ENCODE measurements at regions not wholly inside any gene's neighbourhood (a gene's known extent, or its start where the extent isn't known, plus 50 kb on each side); places are given as distances from the start of the nearest gene placed in this dataset.
"Not testable (repeated sequence)": the region's sequence is repeated elsewhere in the genome, so short reads cannot be mapped to it uniquely, and the experiment has no call there.

- no peaks in the 10 kb centered on the region for H3K27me3 ChIP-seq
- no peaks in the 10 kb centered on the region for H3K9me3 ChIP-seq
- TF ChIP-seq, protein P1, sequence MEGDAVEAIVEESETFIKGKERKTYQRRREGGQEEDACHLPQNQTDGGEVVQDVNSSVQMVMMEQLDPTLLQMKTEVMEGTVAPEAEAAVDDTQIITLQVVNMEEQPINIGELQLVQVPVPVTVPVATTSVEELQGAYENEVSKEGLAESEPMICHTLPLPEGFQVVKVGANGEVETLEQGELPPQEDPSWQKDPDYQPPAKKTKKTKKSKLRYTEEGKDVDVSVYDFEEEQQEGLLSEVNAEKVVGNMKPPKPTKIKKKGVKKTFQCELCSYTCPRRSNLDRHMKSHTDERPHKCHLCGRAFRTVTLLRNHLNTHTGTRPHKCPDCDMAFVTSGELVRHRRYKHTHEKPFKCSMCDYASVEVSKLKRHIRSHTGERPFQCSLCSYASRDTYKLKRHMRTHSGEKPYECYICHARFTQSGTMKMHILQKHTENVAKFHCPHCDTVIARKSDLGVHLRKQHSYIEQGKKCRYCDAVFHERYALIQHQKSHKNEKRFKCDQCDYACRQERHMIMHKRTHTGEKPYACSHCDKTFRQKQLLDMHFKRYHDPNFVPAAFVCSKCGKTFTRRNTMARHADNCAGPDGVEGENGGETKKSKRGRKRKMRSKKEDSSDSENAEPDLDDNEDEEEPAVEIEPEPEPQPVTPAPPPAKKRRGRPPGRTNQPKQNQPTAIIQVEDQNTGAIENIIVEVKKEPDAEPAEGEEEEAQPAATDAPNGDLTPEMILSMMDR (IDR thresholded peaks at IDR 0.05; ENCODE audit: low read depth, low read length): no peak
- no peak for DNase-seq
- H3K4me1 ChIP-seq: no peaks in the 10 kb centered on the region
- H3K36me3 ChIP-seq: no peaks in the 10 kb centered on the region
- H3K4me3 ChIP-seq (ENCODE audit: low read depth, low read length): no peak overlapping the region
These were observed 1108.1 kb upstream of the LRRTM1 start for GRCh38 chr2:81412681-81413080.

GRCh38 chr2:81403508-81403907 lies 1099.0 kb upstream of the LRRTM1 start:
- H3K27me3 ChIP-seq: no peaks in the 10 kb centered on the region
- TF ChIP-seq, protein P1 (IDR thresholded peaks at IDR 0.05; ENCODE audit: low read depth, low read length): no peak

GRCh38 chr2:81396417-81397019 lies 1092.0 kb upstream of the LRRTM1 start:
- TF ChIP-seq, protein P1 (IDR thresholded peaks at IDR 0.05; ENCODE audit: low read depth, low read length): no peak
- H3K4me3 ChIP-seq (ENCODE audit: low read depth, low read length): no peak overlapping the region
- H3K27me3 ChIP-seq: no peaks in the 10 kb centered on the region
- no peaks in the 10 kb centered on the region for H3K9me3 ChIP-seq
- no peak for DNase-seq
- no peaks in the 10 kb centered on the region for H3K4me1 ChIP-seq
- no peaks in the 10 kb centered on the region for H3K36me3 ChIP-seq

More at GRCh38 chr2:81403508-81403907, 1099.0 kb upstream of the LRRTM1 start:
- no peak for DNase-seq
- Histone ChIP-seq H3K9me3 (no peaks in the 10 kb centered on the region), H3K4me3 (ENCODE audit: low read depth, low read length) (no peak overlapping the region), H3K36me3 (no peaks in the 10 kb centered on the region), H3K4me1 (no peaks in the 10 kb centered on the region)

- TF ChIP-seq, protein P1 (IDR thresholded peaks at IDR 0.05; ENCODE audit: low read depth, low read length): no peak
- no peak overlapping the region for H3K4me3 ChIP-seq (ENCODE audit: low read depth, low read length)
These were observed 1091.2 kb upstream of the LRRTM1 start for GRCh38 chr2:81395746-81396145.

GRCh38 chr2:81389203-81389602 lies 1084.7 kb upstream of the LRRTM1 start:
- Histone ChIP-seq H3K9me3 (no peaks in the 10 kb centered on the region), H3K4me3 (ENCODE audit: low read depth, low read length) (no peak overlapping the region), H3K4me1 (no peaks in the 10 kb centered on the region), H3K27me3 (no peaks in the 10 kb centered on the region), H3K36me3 (no peaks in the 10 kb centered on the region)
- no peak for DNase-seq
- TF ChIP-seq, protein P1 (IDR thresholded peaks at IDR 0.05; ENCODE audit: low read depth, low read length): peak; percentile 25; the same call in 1 of the 2 replicates

More at GRCh38 chr2:81395746-81396145, 1091.2 kb upstream of the LRRTM1 start:
- no peak for DNase-seq
- Histone ChIP-seq H3K36me3 (no peaks in the 10 kb centered on the region), H3K9me3 (no peaks in the 10 kb centered on the region), H3K27me3 (no peaks in the 10 kb centered on the region), H3K4me1 (no peaks in the 10 kb centered on the region)

DNA sequence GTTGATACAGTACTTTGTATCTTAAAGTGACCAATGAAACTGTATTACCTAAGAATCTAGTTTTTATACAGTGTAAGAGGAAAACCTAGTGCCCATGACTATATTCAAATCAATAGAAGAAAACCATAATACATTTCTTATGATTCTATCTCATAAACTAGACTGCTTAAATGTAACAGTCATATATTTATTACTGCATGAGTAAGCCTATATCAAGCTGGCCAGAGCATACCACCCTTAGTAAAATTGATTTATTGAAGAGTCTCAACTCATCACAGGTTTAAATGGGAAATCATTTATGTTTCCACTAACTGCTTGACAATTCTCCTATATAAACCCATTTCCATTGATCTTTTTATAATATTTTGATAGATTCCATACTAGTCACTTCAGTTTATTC lies 1059.2 kb upstream of the LRRTM1 start:
- TF ChIP-seq, protein P1 (IDR thresholded peaks at IDR 0.05; ENCODE audit: low read depth, low read length): no peak
- H3K9me3 ChIP-seq: no peaks in the 10 kb centered on the region
- H3K4me1 ChIP-seq: no peaks in the 10 kb centered on the region
- no peak for DNase-seq
- H3K27me3 ChIP-seq: no peaks in the 10 kb centered on the region
- H3K36me3 ChIP-seq: no peaks in the 10 kb centered on the region
- H3K4me3 ChIP-seq (ENCODE audit: low read depth, low read length): no peak overlapping the region

DNA sequence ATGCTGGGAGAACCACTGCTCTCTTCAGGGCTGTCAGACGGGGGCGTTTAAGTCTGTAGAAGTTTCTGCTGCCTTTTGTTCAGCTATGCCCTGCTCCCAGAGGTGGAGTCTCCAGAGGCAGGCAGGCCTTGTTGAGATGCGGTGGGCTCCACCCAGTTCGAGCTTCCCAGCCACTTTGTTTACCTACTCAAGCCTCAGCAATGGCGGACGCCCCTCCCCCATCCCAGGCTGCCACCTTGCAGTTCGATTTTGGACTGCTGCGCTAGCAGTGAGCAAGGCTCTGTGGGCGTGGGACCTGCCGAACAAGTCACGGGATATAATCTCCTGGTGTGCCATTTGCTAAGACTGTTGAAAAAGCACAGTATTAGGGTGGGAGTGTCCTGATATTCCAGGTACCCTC lies 1057.9 kb upstream of the LRRTM1 start:
- not testable (repeated sequence) for DNase-seq; H3K9me3 ChIP-seq; H3K27me3 ChIP-seq; H3K4me1 ChIP-seq; H3K4me3 ChIP-seq (ENCODE audit: low read depth, low read length); H3K36me3 ChIP-seq
